ENCODE measurements at regions not wholly inside any gene's neighbourhood (a gene's known extent, or its start where the extent isn't known, plus 50 kb on each side); places are given as distances from the start of the nearest gene placed in this dataset.

GRCh38 chr18:73511771-73512503 is 635.7 kb downstream of the FBXO15 start:
- DNase-seq = no peak

GRCh38 chr18:73509460-73509859 is 638.2 kb downstream of the FBXO15 start:
- DNase-seq = no peak

GRCh38 chr18:73503326-73503725 is 635.5 kb upstream of the NETO1 start:
- DNase-seq = no peak

- no peak for DNase-seq
Observed at GRCh38 chr18:73487966-73488365, 620.2 kb upstream of the NETO1 start.

- no peak for DNase-seq
Observed at GRCh38 chr18:73485166-73485565, 617.4 kb upstream of the NETO1 start.

- no peak for DNase-seq
Observed at GRCh38 chr18:73482901-73483300, 615.1 kb upstream of the NETO1 start.

- DNase-seq = no peak
Observed at GRCh38 chr18:73479477-73479876, 611.7 kb upstream of the NETO1 start.

- DNase-seq = no peak
Observed at GRCh38 chr18:73478191-73478590, 610.4 kb upstream of the NETO1 start.

- DNase-seq = no peak
Observed at GRCh38 chr18:73476031-73476430, 608.2 kb upstream of the NETO1 start.

GRCh38 chr18:73462092-73462491 is 594.3 kb upstream of the NETO1 start:
- DNase-seq = no peak

- no peak for DNase-seq
Observed at GRCh38 chr18:73461780-73462059, 593.9 kb upstream of the NETO1 start.

GRCh38 chr18:73461038-73461779 is 593.4 kb upstream of the NETO1 start:
- no peak for DNase-seq

- no peak for DNase-seq
Observed at GRCh38 chr18:73458186-73458964, 590.6 kb upstream of the NETO1 start.

GRCh38 chr18:73456643-73457042 is 588.9 kb upstream of the NETO1 start:
- DNase-seq = no peak

GRCh38 chr18:73452866-73453265 is 585.1 kb upstream of the NETO1 start:
- no peak for DNase-seq

- no peak for DNase-seq
Observed at GRCh38 chr18:73446502-73446901, 578.7 kb upstream of the NETO1 start.

GRCh38 chr18:73431620-73432019 is 563.8 kb upstream of the NETO1 start:
- no peak for DNase-seq

GRCh38 chr18:73421010-73421409 is 553.2 kb upstream of the NETO1 start:
- DNase-seq = no peak

GRCh38 chr18:73419531-73419930 is 551.7 kb upstream of the NETO1 start:
- no peak for DNase-seq

- DNase-seq = no peak
Observed at GRCh38 chr18:73414598-73414997, 546.8 kb upstream of the NETO1 start.

- no peak for DNase-seq
Observed at GRCh38 chr18:73414069-73414468, 546.3 kb upstream of the NETO1 start.

GRCh38 chr18:73409242-73409641 is 541.5 kb upstream of the NETO1 start:
- no peak for DNase-seq

- DNase-seq = no peak
Observed at GRCh38 chr18:73408469-73408868, 540.7 kb upstream of the NETO1 start.

- DNase-seq = no peak
Observed at GRCh38 chr18:73407506-73407905, 539.7 kb upstream of the NETO1 start.

Data from suppressor macrophage treated with lipopolysaccharide for 4 hours (primary cell).